ENCODE measurements at regions not wholly inside any gene's neighbourhood (a gene's known extent, or its start where the extent isn't known, plus 50 kb on each side); places are given as distances from the start of the nearest gene placed in this dataset.

DNA sequence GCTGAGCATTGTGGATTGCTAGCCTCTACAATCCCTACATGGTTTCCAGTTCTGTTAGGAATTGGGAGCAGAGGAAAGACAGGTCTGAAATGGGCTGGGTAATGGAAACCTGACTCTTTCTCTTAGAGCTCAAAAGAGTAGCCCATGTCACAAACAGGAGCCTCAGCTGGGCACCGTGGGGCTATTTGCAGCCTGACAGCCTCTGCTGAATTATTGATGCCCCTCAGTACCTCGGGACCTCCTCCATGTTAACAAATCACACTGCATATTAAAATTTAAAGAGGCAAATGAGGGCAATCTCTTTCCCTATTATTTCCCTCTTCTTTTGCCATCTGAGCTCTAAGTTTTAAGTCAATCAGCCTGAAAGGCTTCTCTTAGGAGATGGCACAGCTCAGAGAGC lies 157.1 kb downstream of the TSEN15 start:
- TF ChIP-seq, protein P1, sequence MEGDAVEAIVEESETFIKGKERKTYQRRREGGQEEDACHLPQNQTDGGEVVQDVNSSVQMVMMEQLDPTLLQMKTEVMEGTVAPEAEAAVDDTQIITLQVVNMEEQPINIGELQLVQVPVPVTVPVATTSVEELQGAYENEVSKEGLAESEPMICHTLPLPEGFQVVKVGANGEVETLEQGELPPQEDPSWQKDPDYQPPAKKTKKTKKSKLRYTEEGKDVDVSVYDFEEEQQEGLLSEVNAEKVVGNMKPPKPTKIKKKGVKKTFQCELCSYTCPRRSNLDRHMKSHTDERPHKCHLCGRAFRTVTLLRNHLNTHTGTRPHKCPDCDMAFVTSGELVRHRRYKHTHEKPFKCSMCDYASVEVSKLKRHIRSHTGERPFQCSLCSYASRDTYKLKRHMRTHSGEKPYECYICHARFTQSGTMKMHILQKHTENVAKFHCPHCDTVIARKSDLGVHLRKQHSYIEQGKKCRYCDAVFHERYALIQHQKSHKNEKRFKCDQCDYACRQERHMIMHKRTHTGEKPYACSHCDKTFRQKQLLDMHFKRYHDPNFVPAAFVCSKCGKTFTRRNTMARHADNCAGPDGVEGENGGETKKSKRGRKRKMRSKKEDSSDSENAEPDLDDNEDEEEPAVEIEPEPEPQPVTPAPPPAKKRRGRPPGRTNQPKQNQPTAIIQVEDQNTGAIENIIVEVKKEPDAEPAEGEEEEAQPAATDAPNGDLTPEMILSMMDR (IDR thresholded peaks at IDR 0.05; ENCODE audit: extremely low read depth, missing control alignments): no peak
- no peak for DNase-seq (ENCODE audit: low spot score)

DNA sequence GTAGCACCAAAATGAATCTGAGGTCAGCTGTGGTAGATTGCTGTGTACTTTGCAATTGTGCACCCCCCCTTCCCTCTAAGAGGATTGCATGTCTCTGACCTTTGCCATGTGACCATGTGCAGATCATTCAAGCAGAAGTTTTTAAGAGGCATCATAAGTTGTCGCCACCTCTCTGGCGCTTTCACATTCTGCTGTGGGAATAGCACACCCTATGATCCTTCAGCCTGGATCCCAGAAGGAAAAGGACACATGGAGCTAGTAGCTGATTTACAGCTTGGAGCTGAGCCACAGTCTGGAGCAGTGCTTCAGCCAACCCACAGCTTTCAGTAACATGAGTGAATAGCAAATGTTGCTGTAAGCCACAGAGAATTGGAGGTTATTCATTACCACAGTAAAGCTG lies 158.5 kb downstream of the TSEN15 start:
- TF ChIP-seq, protein P1 (IDR thresholded peaks at IDR 0.05; ENCODE audit: extremely low read depth, missing control alignments): no peak
- DNase-seq (ENCODE audit: low spot score): no peak

DNA sequence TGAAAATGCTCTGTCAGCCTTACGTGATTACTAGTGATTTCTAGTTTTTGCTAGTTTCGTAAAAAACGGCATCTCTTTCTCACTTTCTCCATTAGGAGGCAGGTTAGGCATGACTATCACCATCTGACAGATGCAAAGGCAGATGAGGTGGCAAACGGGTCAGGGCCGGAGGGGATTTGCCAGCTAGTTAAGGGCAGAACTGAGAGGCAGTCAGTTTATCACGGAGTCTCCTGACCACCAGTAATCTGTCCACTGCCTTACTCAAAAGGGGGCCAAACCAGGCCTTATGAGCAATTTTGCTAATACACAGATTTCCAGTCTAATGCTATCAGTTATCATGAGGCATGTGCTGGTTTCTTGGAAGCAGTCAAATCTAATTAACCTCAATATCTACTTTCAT lies 159.3 kb downstream of the TSEN15 start:
- no peak for DNase-seq (ENCODE audit: low spot score)
- TF ChIP-seq, protein P1 (IDR thresholded peaks at IDR 0.05; ENCODE audit: extremely low read depth, missing control alignments): no peak

DNA sequence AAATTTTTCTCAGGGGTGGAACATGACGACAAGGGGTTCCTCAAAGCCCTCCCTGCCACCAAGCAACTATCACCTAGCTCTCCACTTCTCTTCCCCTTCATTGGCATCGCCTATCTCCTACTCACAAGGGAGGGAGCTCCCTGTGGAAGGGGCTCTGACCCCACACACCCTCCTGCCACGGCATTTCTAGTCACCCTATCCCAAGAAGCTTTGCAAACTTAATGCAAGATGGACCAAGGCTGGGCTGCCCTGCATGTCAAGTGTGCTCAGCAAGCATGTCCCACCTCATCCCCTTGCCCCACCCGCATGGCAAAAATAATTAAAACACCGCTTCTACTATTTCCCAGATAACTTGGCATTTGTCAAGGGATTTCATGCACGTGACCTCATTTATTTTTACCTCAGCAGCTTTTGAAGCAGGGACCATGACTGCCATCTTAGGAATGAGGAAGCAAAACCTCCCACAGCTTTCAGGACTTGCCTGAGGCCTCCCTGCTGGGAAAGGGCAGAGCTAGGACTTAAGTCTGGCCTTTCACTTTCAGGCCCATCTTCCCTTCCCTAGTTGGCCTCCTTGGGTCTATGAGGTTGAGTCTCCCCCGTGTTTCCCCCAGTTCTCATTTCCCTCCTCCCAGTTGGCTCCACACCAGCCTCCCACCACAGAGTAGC lies 161.3 kb downstream of the TSEN15 start:
- peak; percentile 9 for DNase-seq (ENCODE audit: low spot score)
- TF ChIP-seq, protein P1 (IDR thresholded peaks at IDR 0.05; ENCODE audit: extremely low read depth, missing control alignments): no peak

DNA sequence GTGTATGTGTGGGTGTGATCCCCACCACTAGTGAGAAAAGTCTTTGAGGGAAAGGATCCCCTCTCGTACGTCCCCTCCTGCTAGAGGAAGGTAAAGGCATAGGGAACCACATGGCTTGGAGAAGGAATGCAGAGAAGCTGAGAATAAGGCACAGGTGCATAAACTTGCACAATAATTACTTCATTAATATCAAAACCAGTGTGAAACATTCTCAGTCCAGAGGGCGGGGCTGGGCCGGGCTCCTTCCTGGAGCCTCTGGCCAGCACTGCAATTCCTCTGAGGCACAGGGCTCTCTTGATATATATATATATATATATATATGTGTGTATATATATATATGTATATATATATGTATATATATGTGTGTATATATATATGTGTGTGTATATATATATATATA lies 162.6 kb downstream of the TSEN15 start:
- TF ChIP-seq, protein P1 (IDR thresholded peaks at IDR 0.05; ENCODE audit: extremely low read depth, missing control alignments): no peak
- no peak for DNase-seq (ENCODE audit: low spot score)

DNA sequence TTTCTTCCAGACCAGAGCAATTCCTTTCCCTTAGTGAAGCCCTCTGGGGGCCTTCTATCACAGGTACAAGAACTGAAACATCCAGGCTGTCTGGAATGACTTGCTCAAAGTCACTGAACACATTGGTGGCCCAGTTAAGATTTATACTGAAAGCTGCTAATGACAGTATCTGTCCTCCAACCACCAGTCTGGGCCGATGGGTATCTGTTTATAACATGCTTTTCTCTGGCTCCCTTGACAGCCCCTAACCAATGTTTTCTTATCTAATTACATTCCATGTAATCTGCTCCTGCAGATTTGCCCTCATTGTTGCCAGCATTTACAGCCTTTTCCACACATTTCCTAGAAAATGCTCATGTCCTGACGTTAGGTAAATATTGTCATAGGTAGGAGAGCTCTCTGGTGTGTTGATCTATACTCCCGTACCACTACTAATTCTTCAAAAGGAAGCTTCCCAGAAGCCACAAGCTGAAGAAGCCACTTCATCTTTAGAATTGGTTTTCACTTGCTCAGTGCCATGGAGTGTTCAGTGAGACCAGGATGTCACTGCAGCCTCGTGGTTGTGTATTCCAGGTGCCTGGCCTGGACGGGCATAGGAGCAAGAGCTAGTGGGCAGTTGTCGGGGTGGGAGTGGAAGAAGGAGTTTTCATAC lies 163.9 kb downstream of the TSEN15 start:
- TF ChIP-seq, protein P1 (IDR thresholded peaks at IDR 0.05; ENCODE audit: extremely low read depth, missing control alignments): no peak
- no peak for DNase-seq (ENCODE audit: low spot score)

DNA sequence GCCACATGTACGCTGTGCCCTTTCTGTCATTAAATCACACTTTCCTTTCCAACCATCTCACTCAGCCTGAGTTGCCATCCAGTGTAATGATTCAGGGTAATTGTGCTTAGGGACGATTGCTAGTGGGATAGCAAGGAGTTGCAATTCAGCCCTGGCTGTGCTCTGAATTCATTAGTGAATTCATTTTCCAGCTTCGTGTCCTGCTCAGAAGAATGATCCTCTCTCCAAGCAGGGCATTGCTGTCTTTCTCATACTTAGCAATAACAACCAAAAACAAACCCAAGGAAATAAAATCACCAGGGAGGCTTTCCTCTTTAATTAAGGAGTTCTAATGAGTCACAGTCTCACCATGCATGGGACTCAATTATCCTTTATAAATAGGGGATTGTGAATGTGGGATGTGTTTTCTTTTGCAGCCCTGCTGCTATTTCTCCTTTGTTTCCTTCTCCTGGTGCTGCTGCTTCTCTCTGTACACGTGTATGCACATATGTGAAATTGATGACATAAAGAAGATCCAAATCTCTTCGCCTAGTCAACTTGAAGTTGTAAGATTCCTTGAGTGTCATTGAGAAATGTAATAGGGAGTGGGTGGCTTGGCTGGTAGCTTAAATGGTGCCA lies 167.0 kb downstream of the TSEN15 start:
- DNase-seq (ENCODE audit: low spot score): no peak
- TF ChIP-seq, protein P1 (IDR thresholded peaks at IDR 0.05; ENCODE audit: extremely low read depth, missing control alignments): no peak

Measured in GM20000 (cell line).